Adrenal gland (tissue), 9 donors: ENCODE measurements at regions not wholly inside any gene's neighbourhood (a gene's known extent, or its start where the extent isn't known, plus 50 kb on each side); places are given as distances from the start of the nearest gene placed in this dataset.

Experiments used
- DNase-seq, 7 donors: peaks; one replicate each; pipeline ENCODE4 v3.0.0-alpha.2; 2019 to 2020
- H3K27ac ChIP-seq, 5 donors: fragments of 200-600 bp; sonication (generic) in 4 of 5; 1 replicate in 3 of 5; 2 replicates in 2 of 5; pipeline versions ENCODE4 v1.5.1 to v1.8.0; 2016 to 2020; ENCODE audit warnings: mild to moderate bottlenecking in 1 of 5
- H3K27me3 ChIP-seq: fragments of 200-600 bp; 2 replicates; pipeline ENCODE4 v1.8.0; 2021
- H3K36me3 ChIP-seq, 2 donors: fragments of 200-600 bp; replicated peaks in 1 of 2; 1 replicate in 1 of 2; 2 replicates in 1 of 2; pipeline versions ENCODE4 v1.5.1 to v1.8.0; 2018 to 2022
- H3K4me1 ChIP-seq, 2 donors: fragments of 200-600 bp; replicated peaks in 1 of 2; 1 replicate in 1 of 2; 2 replicates in 1 of 2; pipeline versions ENCODE4 v1.5.1 to v1.8.0; 2018 to 2021
- H3K4me3 ChIP-seq, 4 donors: fragments of 200-600 bp; sonication (generic) in 3 of 4; one replicate each; pipeline ENCODE4 v1.5.1; 2016 to 2018
- H3K9me3 ChIP-seq, 3 donors: fragments of 200-600 bp; sonication (generic) in 1 of 3; replicated peaks in 1 of 3; 1 replicate in 2 of 3; 2 replicates in 1 of 3; pipeline versions ENCODE4 v1.5.1 to v1.8.0; 2016 to 2021
- POLR2A ChIP-seq, 2 donors: fragments of 450-650 bp; IDR thresholded peaks; one replicate each; pipeline ENCODE4 v1.6.1; 2017; ENCODE audit warnings: antibody characterized with exemption in 2 of 2, mild to moderate bottlenecking in 2 of 2, moderate library complexity in 1 of 2
- WGBS, 4 donors: extraction: QIAGEN DNeasy Blood & Tissue Kit in 2 of 4; methylation state at CpG; one replicate each; pipeline versions ENCODE4 v1.1.5 to v1.1.7; 2013 to 2017; 5-methylcytosine and 5-hydroxymethylcytosine counted together
- intact Hi-C, 2 donors: fragments of 100-400 bp; cut with DNase I; formaldehyde crosslinking; loops; one replicate each; pipeline versions ENCODE4 v1.14.1 to v1.15.0; 2022 to 2023
- TF ChIP-seq, protein P1 (sequence below), 6 experiments: fragments of 450-650 bp in 4 of 6; fragments of 200-600 bp in 2 of 6; sonication (generic) in 1 of 6; IDR thresholded peaks; 1 replicate in 5 of 6; 2 replicates in 1 of 6; pipeline versions ENCODE4 v1.5.1 to v1.8.0; 2016 to 2021; ENCODE audit warnings: antibody characterized with exemption in 6 of 6, mild to moderate bottlenecking in 2 of 6, moderate library complexity in 1 of 6
- donor health status: healthy with polysubstance abuse.
- donor health status: Bipolar disorder and iron deficiency.
- donor health status: DM: yes; HTN: yes; CAD: no.
- donor health status: DM: no; HTN: no; CAD: no.
- donor health status: DM: no; HTN: no; CAD: no.

DNA sequence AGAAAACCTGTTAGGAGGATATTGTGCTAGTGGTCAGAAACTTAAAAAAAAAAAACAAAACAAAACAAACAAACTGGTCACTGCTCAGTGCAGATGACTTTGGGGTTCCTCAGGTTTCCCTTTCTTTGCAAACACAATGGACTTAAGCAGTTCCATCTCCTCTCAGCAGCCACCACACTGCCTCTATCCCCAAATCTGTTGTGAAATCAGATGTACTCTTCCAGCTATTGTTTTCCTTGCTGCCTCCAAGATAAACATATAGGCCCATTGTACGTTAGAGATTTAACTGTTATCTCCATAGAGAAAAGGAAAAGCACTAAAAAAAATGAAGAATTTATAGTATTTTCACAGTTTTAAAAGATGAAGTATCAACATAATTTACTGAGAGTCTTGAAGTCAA, 147.1 kb downstream of the MPP7 start:
- Histone ChIP-seq H3K4me3 (no peak overlapping the region), H3K27ac (no peak overlapping the region), H3K27me3 (no peaks in the 10 kb centered on the region), H3K4me1 (no peaks in the 10 kb centered on the region), H3K36me3 (no peaks in the 10 kb centered on the region), H3K9me3 (no peaks in the 10 kb centered on the region)
- WGBS, 4 donors, result 48 to 68% (median 57%) methylated on average over 1 of the region's 1 CpG
- TF ChIP-seq POLR2A (IDR thresholded peaks at IDR 0.05), result no peak
- TF ChIP-seq, protein P1, sequence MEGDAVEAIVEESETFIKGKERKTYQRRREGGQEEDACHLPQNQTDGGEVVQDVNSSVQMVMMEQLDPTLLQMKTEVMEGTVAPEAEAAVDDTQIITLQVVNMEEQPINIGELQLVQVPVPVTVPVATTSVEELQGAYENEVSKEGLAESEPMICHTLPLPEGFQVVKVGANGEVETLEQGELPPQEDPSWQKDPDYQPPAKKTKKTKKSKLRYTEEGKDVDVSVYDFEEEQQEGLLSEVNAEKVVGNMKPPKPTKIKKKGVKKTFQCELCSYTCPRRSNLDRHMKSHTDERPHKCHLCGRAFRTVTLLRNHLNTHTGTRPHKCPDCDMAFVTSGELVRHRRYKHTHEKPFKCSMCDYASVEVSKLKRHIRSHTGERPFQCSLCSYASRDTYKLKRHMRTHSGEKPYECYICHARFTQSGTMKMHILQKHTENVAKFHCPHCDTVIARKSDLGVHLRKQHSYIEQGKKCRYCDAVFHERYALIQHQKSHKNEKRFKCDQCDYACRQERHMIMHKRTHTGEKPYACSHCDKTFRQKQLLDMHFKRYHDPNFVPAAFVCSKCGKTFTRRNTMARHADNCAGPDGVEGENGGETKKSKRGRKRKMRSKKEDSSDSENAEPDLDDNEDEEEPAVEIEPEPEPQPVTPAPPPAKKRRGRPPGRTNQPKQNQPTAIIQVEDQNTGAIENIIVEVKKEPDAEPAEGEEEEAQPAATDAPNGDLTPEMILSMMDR (IDR thresholded peaks at IDR 0.05), result no peak
- DNase-seq, result no peak
- intact Hi-C loops, result no loop called here

DNA sequence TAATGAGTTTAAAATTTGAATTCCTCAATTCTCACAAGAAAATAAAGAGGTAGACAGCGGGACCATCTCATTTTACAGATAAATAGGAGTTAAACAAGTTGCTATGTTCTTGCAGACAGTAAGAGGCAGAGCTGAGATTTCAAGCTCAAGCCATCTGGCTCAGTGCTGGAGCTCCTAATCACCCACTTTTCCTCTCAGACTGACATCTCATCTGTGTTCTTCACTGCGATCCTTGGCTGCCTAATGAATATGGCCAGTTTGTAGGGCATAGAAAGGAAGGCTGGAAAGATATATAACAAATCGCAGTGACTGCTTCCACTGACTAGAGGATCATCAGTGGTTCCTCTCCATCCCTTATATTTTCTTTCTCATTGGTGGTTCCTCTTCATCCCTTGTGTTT, 151.2 kb downstream of the MPP7 start:
- DNase-seq, result no peak
- intact Hi-C loops, result no loop called here
- Histone ChIP-seq H3K9me3 (no peaks in the 10 kb centered on the region), H3K4me3 (no peak overlapping the region), H3K4me1 (no peaks in the 10 kb centered on the region), H3K27ac (no peak overlapping the region), H3K27me3 (no peaks in the 10 kb centered on the region), H3K36me3 (no peaks in the 10 kb centered on the region)
- no peak for TF ChIP-seq POLR2A (IDR thresholded peaks at IDR 0.05)
- TF ChIP-seq, protein P1 (IDR thresholded peaks at IDR 0.05), result no peak
- 81 to 88% (median 86%) methylated on average over 3 of the region's 3 CpGs for WGBS, 4 donors

DNA sequence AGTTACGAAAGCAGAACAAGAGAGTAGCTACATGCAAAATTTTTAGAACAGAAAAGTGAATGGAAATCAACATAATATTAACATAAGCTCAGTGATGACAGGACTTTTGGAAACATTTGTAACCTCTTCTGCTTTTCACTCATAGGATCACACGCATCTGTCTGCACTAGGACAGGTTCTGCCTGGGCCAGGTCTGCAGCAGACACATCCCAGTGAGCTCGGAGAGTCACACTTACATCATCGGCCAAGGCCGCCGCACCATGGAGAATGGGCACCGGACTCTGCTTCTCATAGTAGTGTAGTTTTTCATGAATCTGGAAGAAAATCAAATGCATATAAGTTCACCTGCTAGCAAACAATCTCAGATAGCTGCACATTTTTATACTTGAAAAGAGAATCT, 150.9 kb upstream of the ODAD2 start:
- no peak for DNase-seq
- Histone ChIP-seq H3K4me3 (no peak overlapping the region), H3K27ac (no peak overlapping the region), H3K36me3 (no peaks in the 10 kb centered on the region), H3K27me3 (no peaks in the 10 kb centered on the region), H3K9me3 (no peaks in the 10 kb centered on the region), H3K4me1 (no peaks in the 10 kb centered on the region)
- intact Hi-C loops, result no loop called here
- TF ChIP-seq POLR2A (IDR thresholded peaks at IDR 0.05), result no peak
- TF ChIP-seq, protein P1 (IDR thresholded peaks at IDR 0.05), result no peak
- 83 to 90% (median 88%) methylated on average over 7 of the region's 7 CpGs for WGBS, 4 donors

DNA sequence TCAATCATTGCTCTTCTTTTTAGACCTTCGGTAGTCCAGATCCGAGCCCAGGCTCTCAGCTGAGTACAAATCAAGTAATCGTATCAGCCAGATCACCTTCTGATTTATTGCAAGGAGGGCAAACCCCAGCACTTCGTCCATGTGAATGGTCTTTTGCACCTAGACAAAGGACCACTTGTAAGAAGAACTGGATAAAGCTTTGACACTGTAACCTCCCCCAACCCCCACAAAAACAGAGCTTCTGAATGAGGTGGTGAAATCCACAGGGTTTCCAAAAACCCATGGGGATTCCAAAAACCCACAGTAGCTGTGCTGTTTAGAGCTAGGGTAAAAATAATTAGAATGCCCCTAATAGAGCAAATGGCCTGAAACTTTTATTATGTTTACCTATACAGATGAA, 148.8 kb upstream of the ODAD2 start:
- DNase-seq, result no peak
- H3K4me1 ChIP-seq, result no peaks in the 10 kb centered on the region
- WGBS, 4 donors, result 46 to 51% (median 48%) methylated on average over 4 of the region's 4 CpGs
- H3K9me3 ChIP-seq, result no peaks in the 10 kb centered on the region
- no peak overlapping the region for H3K4me3 ChIP-seq
- H3K36me3 ChIP-seq, result no peaks in the 10 kb centered on the region
- intact Hi-C loops, result no loop called here
- TF ChIP-seq, protein P1 (IDR thresholded peaks at IDR 0.05), result no peak
- no peak for TF ChIP-seq POLR2A (IDR thresholded peaks at IDR 0.05)
- no peak overlapping the region for H3K27ac ChIP-seq
- H3K27me3 ChIP-seq, result no peaks in the 10 kb centered on the region
